ENCODE measurements at regions not wholly inside any gene's neighbourhood (a gene's known extent, or its start where the extent isn't known, plus 50 kb on each side); places are given as distances from the start of the nearest gene placed in this dataset.

GRCh38 chr2:64873472-64873924 lies 115.7 kb upstream of the SLC1A4 start:
- dilution Hi-C loops (cut with MboI; ENCODE audit: extremely low pct_ligation_motif_present, low sequenced_read_pairs) (no loop called here), intact Hi-C loops (cut with micrococcal nuclease) (loop anchor here (1.0 to 5.0 kb wide), 5 partner anchors 286 to 826 kb away; no protein-coding TSS in a partner anchor)
- POLR2A ChIA-PET = no interaction called here
- TF ChIP-seq POLR2AphosphoS5 (IDR thresholded peaks at IDR 0.05; ENCODE audit: insufficient read depth, low read depth, low read length) = no peak
- peak; percentile 95 to 96 for TF ChIP-seq CTCF (IDR thresholded peaks at IDR 0.05; ENCODE audit: extremely low read depth in 1 of 2, insufficient read depth in 1 of 2, low read depth in 1 of 2, low read length in 2 of 2)
- H4K20me1 ChIP-seq (replicated peaks; ENCODE audit: control insufficient read depth, extremely low read depth, insufficient read depth, low read length) = no peaks in the 10 kb centered on the region
- no TSS peak for BruUV-seq (replicated peaks)
- no peak overlapping the region for H3K9ac ChIP-seq (replicated peaks; ENCODE audit: extremely low read depth, insufficient read depth, low read length)
- no peak overlapping the region for H3K4me3 ChIP-seq (replicated peaks in 1 of 3; ENCODE audit: insufficient read depth in 1 of 3, low read depth in 1 of 3, low read length in 3 of 3)
- H3K27me3 ChIP-seq (ENCODE audit: control insufficient read depth in 2 of 2, insufficient read depth in 2 of 2, low read length in 2 of 2) = no peaks in the 10 kb centered on the region
- FAIRE-seq = peak; percentile 37
- H2AFZ ChIP-seq (ENCODE audit: low read depth, low read length) = peak overlapping the region; percentile 87
- peak; percentile 63 for DNase-seq (ENCODE audit: low read depth, low spot score)
- peak overlapping the region; percentile 48 for H3K4me2 ChIP-seq (ENCODE audit: insufficient read depth, low read length)
- H3K79me2 ChIP-seq (ENCODE audit: control insufficient read depth, insufficient read depth, low read length) = no peaks in the 10 kb centered on the region
- no peaks in the 10 kb centered on the region for H3K9me1 ChIP-seq (replicated peaks; ENCODE audit: control insufficient read depth, extremely low read depth, insufficient read depth, low read length)
- no peaks in the 10 kb centered on the region for H3K36me3 ChIP-seq (ENCODE audit: control insufficient read depth in 2 of 2, extremely low read depth in 1 of 2, insufficient read depth in 2 of 2, low read length in 2 of 2)
- peaks cover 10% of the 10 kb centered on the region for H3K4me1 ChIP-seq (ENCODE audit: control insufficient read depth, extremely low read depth, insufficient read depth, low read length)
- H3K27ac ChIP-seq (ENCODE audit: insufficient read depth, low read depth, low read length) = no peak overlapping the region
- no peaks in the 10 kb centered on the region for H3K9me3 ChIP-seq (replicated peaks; ENCODE audit: control insufficient read depth, insufficient read depth, low read length)
- CTCF ChIA-PET = interaction anchor here (0.6 to 3.2 kb wide), 6 partner anchors 106 to 350 kb away, joined by 3 to 26 read pairs (median 6); no protein-coding TSS in a partner anchor

GRCh38 chr2:64874593-64874992 lies 114.6 kb upstream of the SLC1A4 start:
- Histone ChIP-seq H3K4me3 (replicated peaks in 1 of 3; ENCODE audit: insufficient read depth in 1 of 3, low read depth in 1 of 3, low read length in 3 of 3) (no peak overlapping the region), H3K4me1 (ENCODE audit: control insufficient read depth, extremely low read depth, insufficient read depth, low read length) (peaks cover 10% of the 10 kb centered on the region), H3K27ac (ENCODE audit: insufficient read depth, low read depth, low read length) (no peak overlapping the region), H3K4me2 (ENCODE audit: insufficient read depth, low read length) (no peak overlapping the region), H3K36me3 (ENCODE audit: control insufficient read depth in 2 of 2, extremely low read depth in 1 of 2, insufficient read depth in 2 of 2, low read length in 2 of 2) (no peaks in the 10 kb centered on the region), H3K9ac (replicated peaks; ENCODE audit: extremely low read depth, insufficient read depth, low read length) (no peak overlapping the region), H3K79me2 (ENCODE audit: control insufficient read depth, insufficient read depth, low read length) (no peaks in the 10 kb centered on the region), H3K27me3 (ENCODE audit: control insufficient read depth in 2 of 2, insufficient read depth in 2 of 2, low read length in 2 of 2) (no peaks in the 10 kb centered on the region), H4K20me1 (replicated peaks; ENCODE audit: control insufficient read depth, extremely low read depth, insufficient read depth, low read length) (no peaks in the 10 kb centered on the region), H2AFZ (ENCODE audit: low read depth, low read length) (no peak overlapping the region), H3K9me1 (replicated peaks; ENCODE audit: control insufficient read depth, extremely low read depth, insufficient read depth, low read length) (no peaks in the 10 kb centered on the region), H3K9me3 (replicated peaks; ENCODE audit: control insufficient read depth, insufficient read depth, low read length) (no peaks in the 10 kb centered on the region)
- ChIA-PET POLR2A (no interaction called here), CTCF (interaction anchor here (0.6 to 3.2 kb wide), 3 partner anchors 288 to 352 kb away, joined by 3 to 26 read pairs (median 4); no protein-coding TSS in a partner anchor)
- TF ChIP-seq POLR2AphosphoS5 (IDR thresholded peaks at IDR 0.05; ENCODE audit: insufficient read depth, low read depth, low read length) (no peak), JUN (IDR thresholded peaks at IDR 0.05; ENCODE audit: borderline replicate concordance, insufficient read depth, insufficient read length, low read depth) (no peak), MYC (IDR thresholded peaks at IDR 0.05; ENCODE audit: low read depth, low read length) (no peak), CTCF (IDR thresholded peaks at IDR 0.05; ENCODE audit: extremely low read depth in 1 of 2, insufficient read depth in 1 of 2, low read depth in 1 of 2, low read length in 2 of 2) (no peak), GATA2 (IDR thresholded peaks at IDR 0.05; ENCODE audit: insufficient read depth, insufficient read length, low read depth, low read length) (no peak), MAX (IDR thresholded peaks at IDR 0.05; ENCODE audit: insufficient read depth, insufficient read length) (no peak), FOS (IDR thresholded peaks at IDR 0.05; ENCODE audit: borderline replicate concordance, insufficient read depth, low read length) (no peak)
- dilution Hi-C loops (cut with MboI; ENCODE audit: extremely low pct_ligation_motif_present, low sequenced_read_pairs) = no loop called here
- DNase-seq (ENCODE audit: low read depth, low spot score) (no peak), FAIRE-seq (no peak)
- intact Hi-C loops (cut with micrococcal nuclease) = loop anchor here (5.0 kb wide), 1 partner anchor 827 kb away; no protein-coding TSS in a partner anchor
- BruUV-seq (replicated peaks) = no TSS peak

Data from endothelial cell of umbilical vein (primary cell).